HFF-Myc (cell line): ENCODE measurements at regions not wholly inside any gene's neighbourhood (a gene's known extent, or its start where the extent isn't known, plus 50 kb on each side); places are given as distances from the start of the nearest gene placed in this dataset.
"Not testable (repeated sequence)": the region's sequence is repeated elsewhere in the genome, so short reads cannot be mapped to it uniquely, and the experiment has no call there.

Experiments
- DNase-seq: peaks from one replicate; pipeline ENCODE4 v3.0.0-alpha.2; 2011; ENCODE audit warnings: low read depth; ENCODE audit errors: extremely low read depth
- H3K4me3 ChIP-seq: replicated peaks from 2 replicates; pipeline ENCODE4 v1.5.1; 2011; ENCODE audit warnings: low read depth, mild to moderate bottlenecking, control low read depth, low read length
- CTCF ChIP-seq: IDR thresholded peaks from 2 replicates; pipeline ENCODE4 v1.5.1; 2012; ENCODE audit warnings: mild to moderate bottlenecking, low read depth, low read length, control low read depth; ENCODE audit errors: missing control alignments

- no peak for TF ChIP-seq CTCF
- H3K4me3 ChIP-seq, result no peak overlapping the region
- DNase-seq, result no peak
These were observed 189.6 kb downstream of the ESM1 start for GRCh38 chr5:54795777-54796176.

DNA sequence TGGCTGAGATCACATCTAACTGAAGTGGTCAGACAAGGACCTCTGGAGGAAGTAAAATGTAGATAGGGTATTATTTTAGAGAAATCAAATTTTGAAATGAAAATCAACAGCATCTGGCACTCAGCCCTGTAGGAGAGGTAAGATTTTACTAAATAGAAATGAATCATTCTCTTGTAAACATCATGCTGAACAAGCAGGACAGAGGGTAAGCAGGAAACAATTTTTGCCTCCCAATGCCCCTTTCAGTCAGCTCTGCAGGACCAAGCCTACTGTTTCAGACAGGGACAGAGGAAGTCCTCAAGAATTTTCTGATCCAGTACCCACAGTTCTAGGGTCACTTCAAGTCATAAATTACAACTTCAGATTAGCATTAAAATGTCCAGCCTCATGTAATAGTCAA, 190.1 kb downstream of the ESM1 start:
- no peak for DNase-seq
- no peak overlapping the region for H3K4me3 ChIP-seq
- no peak for TF ChIP-seq CTCF

GRCh38 chr5:54794135-54794975, 191.0 kb downstream of the ESM1 start:
- no peak for DNase-seq
- H3K4me3 ChIP-seq, result no peak overlapping the region
- no peak for TF ChIP-seq CTCF

GRCh38 chr5:54793468-54794134, 191.8 kb downstream of the ESM1 start:
- no peak overlapping the region for H3K4me3 ChIP-seq
- no peak for DNase-seq
- no peak for TF ChIP-seq CTCF

GRCh38 chr5:54792611-54793404, 192.6 kb downstream of the ESM1 start:
- H3K4me3 ChIP-seq, result no peak overlapping the region
- no peak for DNase-seq

GRCh38 chr5:54787910-54788309, 197.5 kb downstream of the ESM1 start:
- H3K4me3 ChIP-seq, result not testable (repeated sequence)

More at GRCh38 chr5:54792611-54793404, 192.6 kb downstream of the ESM1 start:
- no peak for TF ChIP-seq CTCF

More at GRCh38 chr5:54787910-54788309, 197.5 kb downstream of the ESM1 start:
- DNase-seq, result not testable (repeated sequence)
